Calu3 (cell line): ENCODE measurements at regions not wholly inside any gene's neighbourhood (a gene's known extent, or its start where the extent isn't known, plus 50 kb on each side); places are given as distances from the start of the nearest gene placed in this dataset.

Experiments
- BruUV-seq: library from RNA; stranded (reverse); fragments of 400-500 nt; replicated peaks from 2 replicates; lab custom pipeline; 2021; lab: Mats Ljungman, UMichigan
- CTCF ChIA-PET: fragments of 300-600 bp; sonication (Branson Sonifier 250); formaldehyde crosslinking; loops from one replicate; lab custom pipeline; 2022; ENCODE audit warnings: antibody characterized with exemption; lab: Charles Lee
- DNase-seq: peaks from one replicate; pipeline ENCODE4 v3.0.0; 2022
- H3K27ac Mint-ChIP-seq: one replicate; pipeline ENCODE4 v1.8.0; 2022; ENCODE audit warnings: mixed read lengths; ENCODE audit not compliant: unreplicated experiment
- H3K27me3 Mint-ChIP-seq: one replicate; pipeline ENCODE4 v1.8.0; 2022; ENCODE audit warnings: mixed read lengths; ENCODE audit not compliant: unreplicated experiment
- H3K36me3 Mint-ChIP-seq: one replicate; pipeline ENCODE4 v1.8.0; 2022; ENCODE audit warnings: mild to moderate bottlenecking, moderate library complexity, mixed read lengths; ENCODE audit not compliant: insufficient read depth, unreplicated experiment
- H3K4me1 Mint-ChIP-seq: one replicate; pipeline ENCODE4 v1.8.0; 2022; ENCODE audit warnings: mild to moderate bottlenecking, low read depth, mixed read lengths; ENCODE audit not compliant: unreplicated experiment
- H3K4me3 Mint-ChIP-seq: one replicate; pipeline ENCODE4 v1.8.0; 2022; ENCODE audit warnings: mild to moderate bottlenecking, low read depth, moderate library complexity, mixed read lengths; ENCODE audit not compliant: unreplicated experiment
- H3K9me3 Mint-ChIP-seq: one replicate; pipeline ENCODE4 v1.8.0; 2022; ENCODE audit warnings: low read depth, mixed read lengths; ENCODE audit not compliant: unreplicated experiment
- intact Hi-C: fragments of 100-400 bp; cut with micrococcal nuclease; formaldehyde crosslinking; loops from one replicate; pipeline ENCODE4 v1.10.0; 2022; ENCODE audit not compliant: unreplicated experiment
- TF ChIP-seq, protein P1 (sequence below): fragments of 200-600 bp; IDR thresholded peaks from one replicate; pipeline ENCODE4 v1.8.0; 2022; ENCODE audit warnings: antibody characterized with exemption; ENCODE audit not compliant: unreplicated experiment

DNA sequence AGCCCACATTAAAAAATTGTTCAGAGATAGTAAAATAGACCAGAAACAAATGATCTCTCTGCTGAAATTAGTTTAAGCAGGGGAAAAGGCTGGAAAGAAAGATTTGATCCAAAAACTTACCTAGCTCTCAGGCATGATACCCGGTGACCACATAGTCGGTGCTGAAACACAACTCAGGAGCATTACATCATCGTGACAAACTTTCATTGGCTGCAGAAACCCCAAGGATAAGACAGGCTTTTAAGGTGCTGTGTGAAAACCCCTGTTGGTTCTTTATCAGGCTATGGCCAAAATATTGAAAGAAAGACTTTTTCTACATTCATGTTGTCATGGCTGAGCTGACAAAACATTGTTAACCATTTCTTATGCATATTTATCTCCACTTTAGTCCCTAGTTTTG lies 171.7 kb upstream of the KLF12 start:
- Mint-ChIP-seq H3K4me3 (no peak overlapping the region), H3K27ac (no peak overlapping the region), H3K27me3 (peaks cover 21% of the 10 kb centered on the region), H3K4me1 (no peaks in the 10 kb centered on the region), H3K9me3 (no peaks in the 10 kb centered on the region), H3K36me3 (no peaks in the 10 kb centered on the region)
- CTCF ChIA-PET = no interaction called here
- TF ChIP-seq, protein P1, sequence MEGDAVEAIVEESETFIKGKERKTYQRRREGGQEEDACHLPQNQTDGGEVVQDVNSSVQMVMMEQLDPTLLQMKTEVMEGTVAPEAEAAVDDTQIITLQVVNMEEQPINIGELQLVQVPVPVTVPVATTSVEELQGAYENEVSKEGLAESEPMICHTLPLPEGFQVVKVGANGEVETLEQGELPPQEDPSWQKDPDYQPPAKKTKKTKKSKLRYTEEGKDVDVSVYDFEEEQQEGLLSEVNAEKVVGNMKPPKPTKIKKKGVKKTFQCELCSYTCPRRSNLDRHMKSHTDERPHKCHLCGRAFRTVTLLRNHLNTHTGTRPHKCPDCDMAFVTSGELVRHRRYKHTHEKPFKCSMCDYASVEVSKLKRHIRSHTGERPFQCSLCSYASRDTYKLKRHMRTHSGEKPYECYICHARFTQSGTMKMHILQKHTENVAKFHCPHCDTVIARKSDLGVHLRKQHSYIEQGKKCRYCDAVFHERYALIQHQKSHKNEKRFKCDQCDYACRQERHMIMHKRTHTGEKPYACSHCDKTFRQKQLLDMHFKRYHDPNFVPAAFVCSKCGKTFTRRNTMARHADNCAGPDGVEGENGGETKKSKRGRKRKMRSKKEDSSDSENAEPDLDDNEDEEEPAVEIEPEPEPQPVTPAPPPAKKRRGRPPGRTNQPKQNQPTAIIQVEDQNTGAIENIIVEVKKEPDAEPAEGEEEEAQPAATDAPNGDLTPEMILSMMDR = no peak
- BruUV-seq = no TSS peak
- intact Hi-C loops = no loop called here
- no peak for DNase-seq

DNA sequence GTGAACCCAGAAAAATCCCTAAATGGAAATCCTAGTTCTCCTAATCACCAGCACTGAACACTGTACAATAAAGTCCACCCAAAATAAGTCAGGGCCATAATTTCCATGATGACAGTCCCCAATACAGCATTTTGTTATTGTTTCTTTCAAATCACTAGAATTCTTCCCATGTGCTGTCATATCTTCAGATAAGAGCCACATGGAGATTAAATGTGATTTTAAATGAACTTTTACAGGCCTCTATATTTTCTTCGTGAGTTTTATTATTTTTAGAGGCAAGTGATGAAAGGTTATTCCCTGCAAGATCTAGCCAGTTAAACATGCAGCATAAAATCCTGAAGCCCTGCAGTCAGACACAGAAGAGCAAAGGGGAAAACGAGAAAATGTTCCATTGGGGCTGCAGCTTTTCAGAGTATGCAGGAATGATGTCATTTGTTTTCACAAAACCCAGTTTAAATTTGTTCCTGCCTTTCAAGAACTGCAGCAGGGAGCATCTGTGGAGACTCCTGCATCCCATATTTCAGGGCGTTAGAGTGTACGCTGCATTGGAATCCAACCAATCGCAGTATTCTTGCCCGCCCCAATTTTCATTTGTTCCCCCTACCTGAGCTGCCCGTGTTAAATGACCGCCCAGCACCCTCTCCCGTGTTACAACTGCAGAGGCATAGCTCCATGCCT lies 167.2 kb upstream of the KLF12 start:
- Mint-ChIP-seq H3K4me1 (no peaks in the 10 kb centered on the region), H3K9me3 (no peaks in the 10 kb centered on the region), H3K27me3 (no peaks in the 10 kb centered on the region), H3K4me3 (no peak overlapping the region), H3K27ac (no peak overlapping the region), H3K36me3 (no peaks in the 10 kb centered on the region)
- CTCF ChIA-PET = no interaction called here
- no TSS peak for BruUV-seq
- no peak for DNase-seq
- intact Hi-C loops = no loop called here
- TF ChIP-seq, protein P1 = no peak

DNA sequence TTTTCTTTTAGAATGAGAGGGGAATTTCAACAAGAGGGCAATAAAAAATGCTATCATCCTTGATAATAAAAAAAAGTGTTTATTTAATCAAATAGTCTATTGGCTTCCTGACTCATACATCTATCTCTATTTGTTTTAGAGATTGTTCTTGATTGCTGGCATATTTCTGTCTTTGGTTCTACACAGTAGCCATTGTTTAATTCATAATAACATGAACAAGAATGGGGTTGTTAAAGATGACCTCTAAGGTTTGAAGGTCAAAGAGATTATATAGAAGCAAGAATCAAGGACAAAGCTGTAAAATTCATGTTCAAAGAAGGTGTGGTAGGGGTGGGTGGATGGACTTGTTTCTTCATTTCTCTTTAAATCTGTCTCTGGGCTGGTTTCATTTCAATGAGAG lies 166.0 kb upstream of the KLF12 start:
- DNase-seq = no peak

DNA sequence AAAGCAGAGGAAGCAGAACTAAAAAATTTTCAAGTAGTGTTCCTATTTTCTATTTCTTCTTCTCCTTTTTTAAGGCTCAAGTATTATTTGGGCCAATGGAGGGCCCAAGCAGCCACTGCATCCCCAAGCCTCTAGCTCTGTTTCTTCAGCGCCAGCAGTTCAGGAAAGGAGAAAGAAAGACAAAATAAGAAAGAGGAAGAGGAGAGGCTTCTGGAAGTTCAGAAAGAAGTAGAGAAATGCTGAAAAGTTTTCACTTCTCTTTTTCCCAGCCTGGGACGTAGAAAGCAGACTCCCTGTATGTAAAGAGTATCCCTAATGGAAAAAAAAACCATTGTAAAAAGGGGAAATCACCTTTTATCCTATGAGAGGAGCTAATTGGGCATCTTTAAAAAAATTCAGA lies 165.5 kb upstream of the KLF12 start:
- Mint-ChIP-seq H3K36me3 (no peaks in the 10 kb centered on the region), H3K9me3 (no peaks in the 10 kb centered on the region), H3K27ac (no peak overlapping the region), H3K4me1 (no peaks in the 10 kb centered on the region), H3K4me3 (no peak overlapping the region), H3K27me3 (no peaks in the 10 kb centered on the region)
- intact Hi-C loops = no loop called here
- CTCF ChIA-PET = no interaction called here
- BruUV-seq = no TSS peak
- no peak for DNase-seq
- TF ChIP-seq, protein P1 = no peak

More for the DNA sequence above, 166.0 kb upstream of the KLF12 start:
- Mint-ChIP-seq H3K27ac (no peak overlapping the region), H3K4me3 (no peak overlapping the region), H3K4me1 (no peaks in the 10 kb centered on the region), H3K9me3 (no peaks in the 10 kb centered on the region), H3K36me3 (no peaks in the 10 kb centered on the region), H3K27me3 (no peaks in the 10 kb centered on the region)
- no TSS peak for BruUV-seq
- TF ChIP-seq, protein P1 = no peak
- CTCF ChIA-PET = no interaction called here
- intact Hi-C loops = no loop called here
